Gastroesophageal sphincter (tissue), 4 donors: ENCODE measurements at regions not wholly inside any gene's neighbourhood (a gene's known extent, or its start where the extent isn't known, plus 50 kb on each side); places are given as distances from the start of the nearest gene placed in this dataset.

Experiments used
- ATAC-seq: fragments of 150-250 bp; one replicate; pipeline ENCODE4 v1.9.1; 2016; ENCODE audit warnings: mild to moderate bottlenecking, moderate library complexity
- H3K27ac ChIP-seq, 4 donors: fragments of 200-600 bp; sonication (generic) in 3 of 4; 1 replicate in 3 of 4; 2 replicates in 1 of 4; pipeline ENCODE4 v1.5.1; 2016 to 2019
- H3K27me3 ChIP-seq: fragments of 200-600 bp; sonication (generic); one replicate; pipeline ENCODE4 v1.5.1; 2019
- H3K36me3 ChIP-seq, 2 donors: fragments of 200-600 bp; sonication (generic); one replicate each; pipeline ENCODE4 v1.5.1; 2019; ENCODE audit warnings: control low read depth in 1 of 2
- H3K4me1 ChIP-seq, 3 donors: fragments of 200-600 bp; sonication (generic); 1 replicate in 2 of 3; 2 replicates in 1 of 3; pipeline ENCODE4 v1.5.1; 2016 to 2019; ENCODE audit warnings: control low read depth in 2 of 3
- H3K4me3 ChIP-seq, 2 donors: fragments of 200-600 bp; sonication (generic); one replicate each; pipeline ENCODE4 v1.5.1; 2019; ENCODE audit warnings: mild to moderate bottlenecking in 1 of 2, moderate library complexity in 1 of 2
- H3K9me3 ChIP-seq, 3 donors: fragments of 200-600 bp; sonication (generic); one replicate each; pipeline ENCODE4 v1.5.1; 2017 to 2019; ENCODE audit warnings: control low read depth in 2 of 3
- EP300 ChIP-seq: sonication (generic); formaldehyde crosslinking; IDR thresholded peaks from one replicate; pipeline ENCODE4 v1.6.1; 2017; ENCODE audit warnings: antibody characterized with exemption, mild to moderate bottlenecking
- POLR2A ChIP-seq, 2 donors: fragments of 450-650 bp; IDR thresholded peaks; one replicate each; pipeline ENCODE4 v1.6.1; 2017; ENCODE audit warnings: antibody characterized with exemption in 2 of 2, mild to moderate bottlenecking in 2 of 2, moderate library complexity in 1 of 2
- POLR2AphosphoS5 ChIP-seq: sonication (generic); formaldehyde crosslinking; IDR thresholded peaks from one replicate; pipeline ENCODE4 v1.6.1; 2017; ENCODE audit warnings: antibody characterized with exemption
- WGBS, 2 donors: methylation state at CpG; one replicate each; pipeline ENCODE4 v1.1.5; 2018; ENCODE audit warnings: low coverage in 1 of 2; 5-methylcytosine and 5-hydroxymethylcytosine counted together
- TF ChIP-seq, protein P1 (sequence below), 4 experiments: fragments of 200-600 bp in 2 of 4; fragments of 450-650 bp in 2 of 4; sonication (generic) in 1 of 4; IDR thresholded peaks; one replicate each; pipeline ENCODE4 v1.5.1; 2017 to 2019; ENCODE audit warnings: antibody characterized with exemption in 4 of 4, mild to moderate bottlenecking in 2 of 4, moderate library complexity in 2 of 4

DNA sequence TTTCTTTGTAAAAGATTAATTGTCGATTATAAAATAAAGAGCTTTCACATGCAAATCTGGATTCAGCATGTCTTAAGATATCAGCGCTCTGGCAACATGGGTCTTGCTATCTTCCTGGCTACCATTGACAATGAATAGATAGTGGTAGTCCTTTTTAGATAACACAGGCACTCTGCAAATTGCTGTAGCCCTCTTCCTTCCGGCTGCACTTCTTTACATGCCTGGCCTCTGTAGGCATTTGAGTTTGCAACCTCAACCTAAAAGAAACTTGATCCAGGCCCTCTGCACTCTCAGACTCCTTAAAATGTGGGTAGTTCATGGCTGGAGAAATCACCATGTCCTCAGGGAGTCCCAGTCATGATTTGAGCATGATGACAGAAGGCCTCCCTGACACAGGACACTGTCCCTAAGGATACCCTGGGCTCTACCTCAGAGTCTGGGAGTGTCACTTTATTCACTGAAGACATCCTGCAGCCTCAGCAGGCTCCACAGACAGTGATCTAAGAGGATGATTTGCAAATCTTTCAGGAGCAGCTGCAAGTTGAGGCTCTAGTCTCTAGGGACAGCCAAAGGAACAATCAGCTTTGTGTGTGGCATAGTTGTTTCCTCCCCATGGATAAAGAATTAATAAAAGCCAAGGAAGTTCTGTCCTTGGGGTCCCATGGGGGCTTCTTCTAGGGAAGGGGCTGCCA lies 529.4 kb downstream of the RBFOX1 start:
- H3K9me3 ChIP-seq: no peaks in the 10 kb centered on the region
- WGBS, 2 donors: 67 to 89% methylated on average over 3 of the region's 3 CpGs
- no peak overlapping the region for H3K4me3 ChIP-seq
- H3K4me1 ChIP-seq: no peaks in the 10 kb centered on the region
- no peak for ATAC-seq
- no peak overlapping the region for H3K27ac ChIP-seq
- H3K27me3 ChIP-seq: no peaks in the 10 kb centered on the region
- TF ChIP-seq POLR2A (IDR thresholded peaks at IDR 0.05) (no peak), POLR2AphosphoS5 (no peak), EP300 (no peak)
- TF ChIP-seq, protein P1, sequence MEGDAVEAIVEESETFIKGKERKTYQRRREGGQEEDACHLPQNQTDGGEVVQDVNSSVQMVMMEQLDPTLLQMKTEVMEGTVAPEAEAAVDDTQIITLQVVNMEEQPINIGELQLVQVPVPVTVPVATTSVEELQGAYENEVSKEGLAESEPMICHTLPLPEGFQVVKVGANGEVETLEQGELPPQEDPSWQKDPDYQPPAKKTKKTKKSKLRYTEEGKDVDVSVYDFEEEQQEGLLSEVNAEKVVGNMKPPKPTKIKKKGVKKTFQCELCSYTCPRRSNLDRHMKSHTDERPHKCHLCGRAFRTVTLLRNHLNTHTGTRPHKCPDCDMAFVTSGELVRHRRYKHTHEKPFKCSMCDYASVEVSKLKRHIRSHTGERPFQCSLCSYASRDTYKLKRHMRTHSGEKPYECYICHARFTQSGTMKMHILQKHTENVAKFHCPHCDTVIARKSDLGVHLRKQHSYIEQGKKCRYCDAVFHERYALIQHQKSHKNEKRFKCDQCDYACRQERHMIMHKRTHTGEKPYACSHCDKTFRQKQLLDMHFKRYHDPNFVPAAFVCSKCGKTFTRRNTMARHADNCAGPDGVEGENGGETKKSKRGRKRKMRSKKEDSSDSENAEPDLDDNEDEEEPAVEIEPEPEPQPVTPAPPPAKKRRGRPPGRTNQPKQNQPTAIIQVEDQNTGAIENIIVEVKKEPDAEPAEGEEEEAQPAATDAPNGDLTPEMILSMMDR (IDR thresholded peaks at IDR 0.05): no peak
- no peaks in the 10 kb centered on the region for H3K36me3 ChIP-seq

DNA sequence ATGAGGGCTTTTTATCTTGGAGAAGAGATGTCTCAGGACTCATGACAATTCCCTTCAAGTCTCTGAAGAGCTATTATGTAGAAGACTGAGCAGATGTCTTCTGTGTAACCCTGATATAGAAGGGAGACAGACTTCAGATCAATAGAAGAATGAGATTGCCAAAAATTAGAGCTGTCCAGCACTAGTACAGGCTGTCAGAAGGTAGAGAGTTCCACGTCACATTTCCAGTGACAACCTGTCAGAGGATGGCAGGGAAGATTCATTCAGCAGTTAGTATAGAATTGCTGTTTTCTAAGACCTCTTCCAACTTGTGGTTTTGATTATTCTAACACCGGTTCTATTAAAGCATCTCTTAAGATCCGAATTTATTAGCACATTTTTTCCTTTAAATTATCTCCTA lies 520.6 kb downstream of the RBFOX1 start:
- H3K4me3 ChIP-seq: no peak overlapping the region
- no peaks in the 10 kb centered on the region for H3K36me3 ChIP-seq
- H3K4me1 ChIP-seq: no peaks in the 10 kb centered on the region
- no peaks in the 10 kb centered on the region for H3K9me3 ChIP-seq
- TF ChIP-seq POLR2A (IDR thresholded peaks at IDR 0.05): no peak
- TF ChIP-seq EP300: no peak
- no peak for TF ChIP-seq POLR2AphosphoS5
- TF ChIP-seq, protein P1 (IDR thresholded peaks at IDR 0.05): no peak
- no peak overlapping the region for H3K27ac ChIP-seq
- no peaks in the 10 kb centered on the region for H3K27me3 ChIP-seq
- WGBS, 2 donors: 53 to 54% methylated on average over 3 of the region's 3 CpGs
- ATAC-seq: no peak

DNA sequence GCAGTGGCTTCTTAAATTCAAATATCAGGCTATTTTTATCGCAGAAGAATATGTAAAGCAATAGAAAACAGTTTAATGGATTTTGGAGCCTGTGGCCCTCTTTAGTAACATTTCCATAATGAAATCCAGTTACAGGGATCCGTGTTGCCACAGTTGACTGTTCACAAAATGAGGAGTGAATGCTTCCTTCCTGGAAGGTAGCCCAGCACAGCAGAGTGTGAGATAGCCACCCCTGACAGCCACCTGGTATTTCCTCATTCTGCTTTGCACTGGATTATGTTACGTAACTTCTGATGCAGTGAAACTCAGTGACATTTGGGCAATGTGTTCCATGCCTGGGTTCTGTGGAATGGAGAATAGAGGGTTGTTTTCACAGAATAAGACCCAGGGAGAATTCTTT lies 517.2 kb downstream of the RBFOX1 start:
- Histone ChIP-seq H3K36me3 (no peaks in the 10 kb centered on the region), H3K9me3 (no peaks in the 10 kb centered on the region), H3K4me3 (no peak overlapping the region), H3K4me1 (no peaks in the 10 kb centered on the region), H3K27ac (no peak overlapping the region), H3K27me3 (no peaks in the 10 kb centered on the region)
- ATAC-seq: no peak
- TF ChIP-seq POLR2A (IDR thresholded peaks at IDR 0.05) (no peak), EP300 (no peak), POLR2AphosphoS5 (no peak)
- TF ChIP-seq, protein P1 (IDR thresholded peaks at IDR 0.05): no peak
- WGBS, 2 donors: 64 to 66% methylated on average over 3 of the region's 3 CpGs

DNA sequence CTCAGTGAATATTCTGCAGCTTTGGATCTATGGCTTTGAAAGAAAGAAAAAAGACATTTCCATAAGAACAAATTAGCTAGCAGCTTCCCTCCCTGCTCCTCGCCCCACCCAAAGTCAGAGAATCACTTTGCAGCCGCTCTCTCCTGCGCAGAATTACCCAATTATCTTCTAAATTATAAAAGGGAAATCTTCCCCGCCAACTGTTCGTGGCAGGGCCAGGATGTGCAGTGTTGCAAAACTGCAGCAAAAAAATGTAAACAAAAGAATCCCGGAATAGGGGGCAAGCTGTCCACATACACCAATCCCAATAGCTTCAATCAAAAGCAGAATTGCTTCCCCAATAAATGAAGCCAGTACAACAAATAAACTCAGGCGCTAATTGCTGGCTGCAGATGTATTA lies 510.6 kb downstream of the RBFOX1 start:
- H3K27me3 ChIP-seq: no peaks in the 10 kb centered on the region
- TF ChIP-seq, protein P1 (IDR thresholded peaks at IDR 0.05): no peak
- TF ChIP-seq POLR2A (IDR thresholded peaks at IDR 0.05) (no peak), POLR2AphosphoS5 (no peak), EP300 (no peak)
- no peak overlapping the region for H3K4me3 ChIP-seq
- ATAC-seq: no peak
- H3K27ac ChIP-seq: no peak overlapping the region
- H3K9me3 ChIP-seq: no peaks in the 10 kb centered on the region
- 22 to 64% methylated on average over 5 of the region's 7 CpGs for WGBS, 2 donors
- H3K4me1 ChIP-seq: no peaks in the 10 kb centered on the region
- H3K36me3 ChIP-seq: no peaks in the 10 kb centered on the region

DNA sequence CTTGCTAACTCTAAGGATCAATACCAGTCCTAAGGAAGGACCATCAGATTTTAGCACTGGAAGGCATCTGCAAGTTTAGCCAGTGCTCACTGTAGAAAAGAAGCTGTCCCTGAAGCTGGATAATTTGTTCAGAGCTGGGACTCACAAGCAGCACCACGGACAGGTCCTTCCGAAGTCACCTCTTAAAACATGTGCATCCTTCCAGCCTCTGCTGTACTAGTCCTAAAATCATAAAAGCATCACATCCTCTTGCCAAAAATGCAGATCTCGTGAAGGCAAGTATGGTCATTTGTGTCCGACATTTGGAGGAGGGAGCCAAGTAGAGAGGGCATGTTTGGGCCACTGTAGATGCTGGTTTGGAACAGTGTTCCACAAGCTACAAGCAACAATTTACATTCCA lies 506.9 kb downstream of the RBFOX1 start:
- 50 to 53% methylated on average over 2 to 4 of the region's 4 CpGs for WGBS, 2 donors
- no peaks in the 10 kb centered on the region for H3K9me3 ChIP-seq
- no peaks in the 10 kb centered on the region for H3K4me1 ChIP-seq
- no peaks in the 10 kb centered on the region for H3K27me3 ChIP-seq
- ATAC-seq: no peak
- no peak overlapping the region for H3K4me3 ChIP-seq
- no peaks in the 10 kb centered on the region for H3K36me3 ChIP-seq
- TF ChIP-seq, protein P1 (IDR thresholded peaks at IDR 0.05): no peak
- TF ChIP-seq POLR2A (IDR thresholded peaks at IDR 0.05) (no peak), EP300 (no peak), POLR2AphosphoS5 (no peak)
- H3K27ac ChIP-seq: no peak overlapping the region
